Suppressor macrophage treated with lipopolysaccharide for 1 hour (primary cell): ENCODE measurements at regions not wholly inside any gene's neighbourhood (a gene's known extent, or its start where the extent isn't known, plus 50 kb on each side); places are given as distances from the start of the nearest gene placed in this dataset.
A peak's percentile ranks its signal among the peaks of the same experiment; 100 is the strongest.

ENCODE experiments used
- DNase-seq, 3 donors: peaks; one replicate each; pipeline ENCODE4 v3.0.0-alpha.2; 2020 to 2022

DNA sequence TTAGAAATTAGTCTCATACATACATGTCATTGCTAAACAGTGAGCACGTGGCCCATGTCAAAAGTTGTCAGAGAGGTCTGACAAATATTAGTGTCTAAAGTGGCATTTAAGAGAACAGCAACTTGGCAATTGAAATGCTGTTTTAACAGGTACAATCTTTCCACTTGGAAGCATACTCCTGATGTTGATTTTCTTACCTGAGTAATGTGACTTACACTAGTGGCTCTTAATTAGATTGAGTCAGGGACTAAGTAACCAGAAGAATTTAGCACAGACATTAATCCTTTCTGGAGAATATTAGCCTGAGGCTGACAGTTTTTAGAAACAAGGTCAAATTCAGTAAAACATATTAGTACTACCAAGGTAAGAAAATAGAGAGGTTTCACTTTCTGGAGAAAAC lies 357.0 kb upstream of the ZNF608 start:
- no peak for DNase-seq

DNA sequence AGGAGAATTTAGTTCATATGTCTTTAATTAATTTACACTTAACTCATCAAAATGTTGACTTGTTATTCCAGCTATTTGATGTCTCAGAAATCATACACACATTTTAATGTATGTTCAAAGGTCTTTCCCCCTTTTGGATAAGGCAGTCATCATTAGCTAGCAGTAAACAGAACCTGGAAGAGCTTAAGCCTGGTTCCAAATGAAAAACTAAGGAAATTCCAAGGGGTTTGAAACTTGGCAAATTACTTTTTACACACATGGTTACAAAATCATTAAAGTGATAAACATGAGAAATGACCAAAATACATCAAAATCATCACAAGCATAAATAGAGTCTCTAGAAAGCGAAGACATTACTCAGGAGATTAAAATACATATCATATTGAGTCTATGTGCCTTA lies 359.8 kb upstream of the ZNF608 start:
- DNase-seq, result no peak

- no peak for DNase-seq
Measured at GRCh38 chr5:125106881-125107280, 360.4 kb upstream of the ZNF608 start.

DNA sequence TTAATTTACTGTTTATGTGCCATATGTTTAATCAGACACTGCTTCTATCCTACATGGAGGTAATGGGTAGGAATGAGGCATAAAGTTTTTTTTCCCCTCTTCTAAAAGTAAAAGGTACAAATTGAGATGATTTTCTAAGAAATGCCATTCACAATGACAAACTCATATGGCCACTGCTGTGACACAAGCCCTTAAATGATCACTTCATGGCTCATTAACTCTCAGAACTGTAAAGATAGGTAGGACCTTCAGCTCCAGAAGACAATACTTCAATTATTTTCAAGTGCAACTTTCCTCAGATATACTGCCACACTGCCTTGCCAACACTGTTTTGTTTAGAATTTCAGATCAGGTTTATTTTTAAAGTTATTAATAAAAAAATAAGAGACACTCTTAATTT lies 362.9 kb upstream of the ZNF608 start:
- DNase-seq, result no peak

DNA sequence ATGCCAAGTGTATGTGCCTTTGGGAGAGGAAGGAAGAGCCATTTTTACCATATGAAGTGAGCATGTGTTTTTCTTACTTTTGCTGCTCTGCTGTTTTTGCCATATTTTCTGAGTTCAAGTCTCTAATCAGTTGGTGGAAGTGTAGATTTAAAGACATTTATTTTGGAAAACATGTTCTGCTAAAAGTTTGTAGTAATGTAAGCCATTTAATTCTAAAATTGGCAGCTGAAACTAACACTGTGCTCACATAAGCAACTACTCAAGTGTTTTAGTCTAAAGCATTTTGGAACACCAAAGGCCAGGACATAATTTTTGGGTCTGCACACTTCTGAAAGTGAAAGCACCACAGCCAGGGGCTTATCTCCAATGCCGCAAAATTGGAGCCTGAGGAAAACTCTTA lies 363.4 kb upstream of the ZNF608 start:
- DNase-seq, result no peak

DNA sequence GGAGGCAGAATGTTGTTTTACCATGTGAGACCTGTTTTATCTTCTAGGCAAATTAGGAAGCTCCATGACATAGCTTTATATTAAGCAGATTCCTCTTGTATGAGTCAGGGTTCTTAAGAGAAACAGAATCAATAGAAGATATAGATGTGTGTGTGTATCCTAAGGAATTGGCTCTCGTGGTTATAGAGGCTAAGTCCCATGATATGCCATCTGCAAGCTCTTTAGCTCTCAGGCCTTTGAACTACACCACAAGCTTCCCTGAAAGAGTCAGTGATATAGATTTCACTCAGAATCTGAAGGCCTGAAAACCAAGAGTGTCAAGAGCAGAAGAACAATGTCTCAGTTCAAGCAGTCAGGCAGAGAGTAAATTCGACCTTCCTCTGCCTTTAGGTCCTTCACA lies 365.8 kb upstream of the ZNF608 start:
- no peak for DNase-seq

DNA sequence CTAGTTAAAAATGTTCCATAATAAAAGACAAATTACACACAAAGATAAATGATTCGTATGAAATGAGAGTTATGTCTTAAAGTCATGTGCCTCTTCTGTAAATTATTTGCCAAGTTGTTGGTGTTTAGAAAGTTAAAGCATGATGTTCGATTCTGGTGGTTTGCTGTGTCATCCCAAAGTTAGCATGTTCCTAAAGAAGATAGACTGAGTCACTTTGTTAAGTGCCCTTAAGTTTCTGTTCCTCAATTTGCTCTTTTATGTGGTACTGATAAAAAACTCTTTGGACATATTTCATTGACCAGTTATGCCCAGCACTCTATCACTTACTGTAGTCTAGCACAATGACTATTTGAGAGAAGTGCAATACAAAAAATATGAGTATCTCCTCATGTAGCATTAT lies 366.9 kb upstream of the ZNF608 start:
- peak; percentile 44 to 69 (median 69) for DNase-seq

DNA sequence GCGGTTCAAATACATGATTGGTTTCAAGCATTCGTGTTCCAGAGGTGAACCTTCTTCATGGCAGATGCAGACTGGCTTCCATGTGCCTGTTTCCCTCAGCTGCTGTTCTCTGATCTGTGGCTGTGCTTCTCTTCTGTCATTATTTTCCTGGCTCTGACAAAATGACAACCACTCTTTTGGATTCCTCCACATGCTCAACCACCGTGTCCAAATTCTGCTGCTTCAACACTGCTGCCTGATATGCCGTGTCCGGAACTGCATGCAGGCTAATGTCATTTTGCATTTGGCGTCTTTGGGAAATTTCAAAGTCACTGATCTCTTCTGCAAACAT lies 368.7 kb upstream of the ZNF608 start:
- DNase-seq, result no peak

- no peak for DNase-seq
Measured at GRCh38 chr5:125117566-125117965, 371.1 kb upstream of the ZNF608 start.

DNA sequence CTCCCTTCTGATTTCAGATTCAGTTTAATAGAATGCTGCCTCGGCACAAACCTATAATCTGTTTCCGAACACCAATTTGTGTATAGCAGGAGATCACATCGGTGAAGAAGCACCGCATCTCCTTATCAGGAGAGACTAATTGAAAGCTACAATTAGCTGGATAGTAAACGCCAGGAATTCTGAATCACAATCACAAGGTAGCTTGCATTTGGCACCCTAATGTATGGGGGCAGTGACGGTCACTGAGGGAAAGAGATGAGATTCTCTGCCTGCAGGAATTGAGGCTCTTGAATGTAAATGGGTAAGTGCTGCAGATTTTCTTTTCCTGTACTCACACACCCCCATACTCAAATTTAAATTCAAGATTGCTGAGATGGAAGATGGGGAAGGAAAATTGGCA lies 373.6 kb upstream of the ZNF608 start:
- DNase-seq, result no peak

GRCh38 chr5:125125031-125125823 lies 378.8 kb upstream of the ZNF608 start:
- no peak for DNase-seq

DNA sequence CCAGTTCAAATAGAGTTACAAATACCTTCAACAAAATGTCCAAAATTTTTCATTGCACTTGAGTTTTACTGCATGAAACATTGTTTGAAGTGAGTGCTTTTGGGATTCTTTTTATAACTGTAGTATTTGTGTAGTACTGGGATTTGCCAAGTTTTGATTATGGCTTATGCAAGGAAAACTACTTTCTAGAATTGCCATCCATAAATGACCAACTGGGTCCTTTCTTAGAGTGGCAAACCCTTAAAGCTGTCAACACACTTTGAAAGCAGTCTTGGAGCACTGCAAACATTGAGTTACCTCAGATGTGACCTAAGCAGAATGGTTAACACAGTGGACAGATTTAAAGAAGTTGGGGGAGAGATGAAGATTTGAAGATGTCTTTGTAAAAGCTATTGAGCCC lies 379.6 kb upstream of the ZNF608 start:
- DNase-seq, result no peak

GRCh38 chr5:125129151-125129806 lies 382.8 kb upstream of the ZNF608 start:
- no peak for DNase-seq

DNA sequence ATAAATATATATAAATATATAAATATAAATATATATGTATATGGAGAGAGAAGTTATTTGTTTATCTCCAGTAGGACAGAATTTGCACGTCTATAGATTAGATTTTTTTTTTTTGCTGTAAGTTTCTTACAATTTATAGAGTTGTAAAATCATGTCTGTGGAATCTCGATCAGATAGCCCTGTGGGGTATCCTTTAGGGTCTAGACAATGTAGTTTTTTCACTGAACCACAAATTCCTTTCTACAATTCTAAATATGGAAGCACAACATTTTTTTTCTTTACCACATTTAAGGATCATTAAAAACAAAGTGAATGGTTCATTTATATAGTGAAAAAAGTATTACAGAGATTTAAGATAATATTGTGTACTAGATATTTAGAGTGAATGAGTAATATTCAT lies 384.2 kb upstream of the ZNF608 start:
- no peak for DNase-seq

GRCh38 chr5:125134216-125135081 lies 388.0 kb upstream of the ZNF608 start:
- no peak for DNase-seq

- DNase-seq, result no peak
Measured at GRCh38 chr5:125137535-125137934, 391.1 kb upstream of the ZNF608 start.

DNA sequence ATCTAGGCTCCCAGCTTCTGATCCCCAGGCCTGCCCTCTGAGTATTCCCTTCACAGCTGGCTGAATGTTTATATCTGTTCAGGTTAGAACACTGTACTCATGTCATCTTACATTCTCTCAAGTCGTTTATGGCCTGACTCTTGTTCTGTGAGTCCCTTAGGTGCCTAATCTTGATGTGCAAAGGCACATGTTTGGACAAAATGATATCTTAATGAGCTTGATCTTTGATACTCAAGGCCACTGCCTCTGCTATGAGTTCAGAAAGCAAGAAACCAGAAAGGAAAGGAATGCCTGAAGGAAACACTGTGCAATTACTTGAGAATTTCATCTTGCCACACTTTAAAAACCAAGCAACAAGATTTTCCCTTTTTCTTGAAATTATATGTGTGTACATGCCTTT lies 391.8 kb upstream of the ZNF608 start:
- DNase-seq, result no peak

GRCh38 chr5:125139590-125139989 lies 393.2 kb upstream of the ZNF608 start:
- no peak for DNase-seq

DNA sequence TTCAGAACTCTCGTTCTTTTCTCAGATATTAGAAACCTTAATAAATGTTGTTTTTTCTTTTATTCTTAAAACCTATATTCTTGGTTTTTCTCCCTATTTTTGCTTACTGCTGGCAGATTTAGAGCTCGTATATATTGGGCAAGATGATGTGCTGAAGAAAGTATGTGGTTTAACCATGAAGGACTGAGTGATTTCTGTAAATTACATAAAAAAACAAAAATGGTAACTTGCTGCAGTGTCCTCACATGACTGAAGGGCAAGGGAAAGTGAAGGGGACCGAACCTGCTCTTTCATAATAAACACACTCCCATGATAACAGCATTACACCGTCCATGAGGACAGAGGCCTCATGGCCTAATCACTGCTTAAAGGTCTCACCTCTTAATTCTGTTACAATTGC lies 393.8 kb upstream of the ZNF608 start:
- no peak for DNase-seq

- DNase-seq, result no peak
Measured at GRCh38 chr5:125140855-125141254, 394.4 kb upstream of the ZNF608 start.

DNA sequence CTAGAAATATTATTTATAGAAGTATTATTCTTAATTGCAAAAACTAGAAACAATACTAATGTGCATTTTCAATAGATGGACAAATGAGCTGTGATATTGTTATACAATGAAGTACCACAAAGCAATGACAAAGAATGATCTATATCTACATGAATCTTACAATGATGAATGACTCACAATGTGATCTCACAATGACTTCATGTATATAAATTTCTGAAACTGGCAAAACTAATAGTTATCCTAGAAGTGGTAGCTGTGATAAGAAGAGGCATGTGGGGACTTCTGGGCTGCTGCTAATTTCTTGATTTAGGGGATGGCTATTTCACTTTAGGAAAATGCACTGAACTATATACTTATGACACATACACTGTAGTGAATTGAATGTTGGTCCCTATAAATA lies 396.0 kb upstream of the ZNF608 start:
- no peak for DNase-seq

DNA sequence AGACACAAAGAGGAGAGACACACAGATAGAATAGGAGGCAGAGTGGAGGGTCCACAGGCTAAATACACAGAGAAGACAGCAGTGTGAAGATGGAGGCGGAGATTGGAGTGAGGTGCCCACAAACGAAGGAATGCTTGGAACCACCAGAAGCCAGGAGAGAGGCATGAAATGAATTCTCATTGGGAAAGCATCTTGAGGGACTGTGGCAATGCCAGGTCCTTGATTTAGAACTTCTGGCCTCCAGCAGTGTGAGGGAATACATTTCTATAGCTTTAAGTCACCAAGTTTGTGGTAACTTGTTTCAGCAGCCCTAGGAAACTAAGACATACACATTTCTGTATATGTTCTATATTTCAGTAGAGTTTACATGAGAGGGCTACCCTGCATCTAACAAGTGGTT lies 396.6 kb upstream of the ZNF608 start:
- DNase-seq, result no peak

DNA sequence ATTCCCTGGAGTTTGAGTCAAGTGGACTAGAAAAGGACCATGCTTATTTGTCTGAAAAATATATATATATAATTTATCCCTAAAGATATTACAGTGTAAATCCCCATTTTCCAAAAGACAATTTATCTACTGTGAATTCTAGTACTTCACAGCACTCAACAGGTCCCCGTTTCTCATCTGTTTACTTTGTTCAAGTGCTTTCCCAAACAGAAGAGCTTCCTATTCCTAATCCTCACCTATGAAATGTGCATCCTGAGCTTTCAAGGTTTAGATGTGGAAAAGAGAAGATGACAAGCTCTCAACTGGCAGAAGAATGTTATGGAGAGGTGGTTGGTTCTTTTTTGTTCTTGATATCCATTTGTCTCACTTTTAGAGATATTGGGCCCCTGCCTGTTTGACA lies 401.6 kb upstream of the ZNF608 start:
- DNase-seq, result no peak

DNA sequence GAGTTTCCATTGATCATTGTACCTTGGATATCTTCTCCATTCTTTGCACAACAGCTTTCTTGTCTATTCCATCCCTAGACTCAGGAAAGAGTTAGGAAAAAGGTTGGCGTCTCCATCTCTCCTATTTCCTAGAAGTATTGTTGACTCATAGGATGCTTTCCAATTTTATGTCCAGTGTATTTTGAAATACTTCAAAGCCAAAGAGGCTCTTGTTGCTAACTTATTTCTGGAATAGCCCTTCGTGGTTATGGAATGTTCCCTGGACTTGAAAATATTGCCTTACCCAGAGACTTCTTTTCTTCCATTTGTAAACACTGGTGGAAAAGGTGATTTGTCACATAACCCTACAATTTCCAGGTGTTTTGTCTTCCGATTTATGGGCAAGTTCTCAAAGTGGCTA lies 402.3 kb upstream of the ZNF608 start:
- DNase-seq, result no peak
